HEK293 (cell line): ENCODE measurements at regions not wholly inside any gene's neighbourhood (a gene's known extent, or its start where the extent isn't known, plus 50 kb on each side); places are given as distances from the start of the nearest gene placed in this dataset.

Experiments used
- CTCF ChIA-PET: fragments of 350-600 bp; formaldehyde crosslinking; extraction: SDS; loops from one replicate; lab custom pipeline; 2021; ENCODE audit warnings: antibody characterized with exemption; lab: Yijun Ruan, JAX
- POLR2A ChIA-PET: fragments of 300-600 bp; formaldehyde crosslinking; extraction: SDS; loops from one replicate; lab custom pipeline; 2020; ENCODE audit warnings: antibody characterized with exemption, inconsistent platforms; lab: Yijun Ruan, JAX
- H3K27ac ChIP-seq: fragments of 200-500 bp; sonication (Bioruptor generic); 2 replicates; pipeline ENCODE4 v1.5.1; 2014; ENCODE audit warnings: low read depth, low read length, control low read depth, inconsistent platforms; ENCODE audit errors: extremely low read depth
- H3K36me3 ChIP-seq, 2 experiments: fragments of 200-500 bp in 1 of 2; sonication (Bioruptor generic) in 1 of 2; 1 replicate in 1 of 2; 2 replicates in 1 of 2; pipeline ENCODE4 v1.5.1; 2014 to 2017; ENCODE audit warnings: inconsistent platforms in 2 of 2, low read length in 2 of 2; ENCODE audit not compliant: control insufficient read depth in 2 of 2, insufficient read depth in 1 of 2
- H3K4me1 ChIP-seq: fragments of 200-500 bp; sonication (Bioruptor generic); 2 replicates; pipeline ENCODE4 v1.5.1; 2014; ENCODE audit warnings: mild to moderate bottlenecking, low read length, inconsistent platforms; ENCODE audit not compliant: control insufficient read depth, insufficient read depth
- H3K4me3 ChIP-seq: 2 replicates; pipeline ENCODE4 v1.5.1; 2011; ENCODE audit warnings: low read depth, mild to moderate bottlenecking, control low read depth, low read length, moderate library complexity
- H3K9me3 ChIP-seq: fragments of 200-500 bp; sonication (Bioruptor generic); 2 replicates; pipeline ENCODE4 v1.5.1; 2014; ENCODE audit warnings: low read depth, low read length, inconsistent platforms; ENCODE audit not compliant: control insufficient read depth, insufficient read depth
- ATF2 ChIP-seq: fragments of 450-650 bp; formaldehyde crosslinking; IDR thresholded peaks from 2 replicates; pipeline ENCODE4 v1.5.1; 2016; ENCODE audit warnings: missing biosample characterization, missing genetic modification characterization, low read depth
- BCL11A ChIP-seq: fragments of 450-650 bp; formaldehyde crosslinking; IDR thresholded peaks from 2 replicates; pipeline ENCODE4 v1.5.1; 2016; ENCODE audit warnings: low read depth, missing biosample characterization, missing genetic modification characterization
- GLI4 ChIP-seq: fragments of 450-650 bp; formaldehyde crosslinking; IDR thresholded peaks from 2 replicates; pipeline ENCODE4 v1.5.1; 2016; ENCODE audit warnings: missing biosample characterization, missing genetic modification characterization
- HIC1 ChIP-seq: fragments of 450-650 bp; formaldehyde crosslinking; IDR thresholded peaks from 2 replicates; pipeline ENCODE4 v1.5.1; 2016; ENCODE audit warnings: missing biosample characterization, missing genetic modification characterization
- IKZF3 ChIP-seq: fragments of 450-650 bp; IDR thresholded peaks from 2 replicates; pipeline ENCODE4 v1.5.0; 2018; ENCODE audit warnings: missing biosample characterization, mild to moderate bottlenecking, missing genetic modification characterization, moderate library complexity
- KLF10 ChIP-seq: fragments of 450-650 bp; IDR thresholded peaks from 2 replicates; pipeline ENCODE4 v1.5.1; 2018; ENCODE audit warnings: missing biosample characterization, mild to moderate bottlenecking, missing genetic modification characterization
- SALL2 ChIP-seq: fragments of 450-650 bp; formaldehyde crosslinking; IDR thresholded peaks from 2 replicates; pipeline ENCODE4 v1.5.0; 2017; ENCODE audit warnings: missing biosample characterization, mild to moderate bottlenecking, missing genetic modification characterization, borderline replicate concordance
- ZBTB10 ChIP-seq: fragments of 450-650 bp; formaldehyde crosslinking; IDR thresholded peaks from 2 replicates; pipeline ENCODE4 v1.5.1; 2016; ENCODE audit warnings: missing biosample characterization, missing genetic modification characterization
- ZFP69B ChIP-seq: fragments of 450-650 bp; formaldehyde crosslinking; IDR thresholded peaks from 2 replicates; pipeline ENCODE4 v1.5.1; 2016; ENCODE audit warnings: missing biosample characterization, missing genetic modification characterization
- ZNF146 ChIP-seq: fragments of 450-650 bp; formaldehyde crosslinking; IDR thresholded peaks from 2 replicates; pipeline ENCODE4 v1.5.1; 2016; ENCODE audit warnings: missing biosample characterization, missing genetic modification characterization
- ZNF211 ChIP-seq: fragments of 450-650 bp; formaldehyde crosslinking; IDR thresholded peaks from 2 replicates; pipeline ENCODE4 v1.5.1; 2016; ENCODE audit warnings: low read depth, missing biosample characterization, missing genetic modification characterization
- ZNF341 ChIP-seq: fragments of 450-650 bp; formaldehyde crosslinking; IDR thresholded peaks from 2 replicates; pipeline ENCODE4; 2016; ENCODE audit warnings: low read depth, missing biosample characterization, missing genetic modification characterization
- ZNF37A ChIP-seq: fragments of 450-650 bp; IDR thresholded peaks from 2 replicates; pipeline ENCODE4 v1.5.1; 2018; ENCODE audit warnings: missing biosample characterization, missing genetic modification characterization
- ZNF404 ChIP-seq: fragments of 450-650 bp; formaldehyde crosslinking; IDR thresholded peaks from 2 replicates; pipeline ENCODE4 v1.5.1; 2017; ENCODE audit warnings: missing biosample characterization, missing genetic modification characterization
- ZNF521 ChIP-seq: fragments of 450-650 bp; formaldehyde crosslinking; IDR thresholded peaks from 2 replicates; pipeline ENCODE4 v1.5.1; 2017; ENCODE audit warnings: missing biosample characterization, mild to moderate bottlenecking, missing genetic modification characterization
- ZNF629 ChIP-seq: fragments of 450-650 bp; formaldehyde crosslinking; IDR thresholded peaks from 2 replicates; pipeline ENCODE4 v1.5.1; 2017; ENCODE audit warnings: missing biosample characterization, missing genetic modification characterization
- ZNF830 ChIP-seq: fragments of 450-650 bp; IDR thresholded peaks from 2 replicates; pipeline ENCODE4 v1.5.0; 2018; ENCODE audit warnings: missing biosample characterization, missing genetic modification characterization, low read depth, mild to moderate bottlenecking, moderate library complexity
- ZSCAN4 ChIP-seq: fragments of 450-650 bp; formaldehyde crosslinking; IDR thresholded peaks from 2 replicates; pipeline ENCODE4 v1.5.1; 2017; ENCODE audit warnings: missing biosample characterization, missing genetic modification characterization
- ZXDB ChIP-seq: fragments of 450-650 bp; formaldehyde crosslinking; IDR thresholded peaks from 2 replicates; pipeline ENCODE4 v1.5.1; 2016; ENCODE audit warnings: missing biosample characterization, missing genetic modification characterization

GRCh38 chr12:46660719-46661109, 165.1 kb downstream of the SLC38A4 start:
- Histone ChIP-seq H3K4me3 (no peak overlapping the region), H3K4me1 (peaks cover 11% of the 10 kb centered on the region), H3K9me3 (no peaks in the 10 kb centered on the region), H3K27ac (no peak overlapping the region), H3K36me3 (no peaks in the 10 kb centered on the region)
- no peak for TF ChIP-seq BCL11A (tag by site-specific recombination)
- TF ChIP-seq ZSCAN4 (tag by site-specific recombination): no peak
- TF ChIP-seq ZNF404 (tag by site-specific recombination): no peak
- no peak for TF ChIP-seq ZNF341
- no peak for TF ChIP-seq GLI4 (tag by site-specific recombination)
- TF ChIP-seq HIC1 (tag by site-specific recombination): no peak
- no peak for TF ChIP-seq ZBTB10
- TF ChIP-seq ZNF211 (tag by site-specific recombination): no peak
- no peak for TF ChIP-seq ZNF629
- TF ChIP-seq ZNF146 (tag by site-specific recombination): no peak
- TF ChIP-seq ZXDB (tag by site-specific recombination): no peak
- TF ChIP-seq ZFP69B: no peak
- TF ChIP-seq ZNF521 (tag by site-specific recombination): no peak
- CTCF ChIA-PET: interaction anchor here (0.9 to 1.7 kb wide), 7 partner anchors 9 to 304 kb away, joined by 3 to 9 read pairs (median 5); no protein-coding TSS in a partner anchor
- POLR2A ChIA-PET: interaction anchor here (1.1 to 1.4 kb wide), 3 partner anchors 205 to 304 kb away, joined by 3 to 4 read pairs (median 3); no protein-coding TSS in a partner anchor

GRCh38 chr12:46660276-46660675, 165.5 kb downstream of the SLC38A4 start:
- Histone ChIP-seq H3K4me1 (peaks cover 8% of the 10 kb centered on the region), H3K27ac (no peak overlapping the region), H3K4me3 (no peak overlapping the region), H3K36me3 (no peaks in the 10 kb centered on the region), H3K9me3 (no peaks in the 10 kb centered on the region)
- POLR2A ChIA-PET: no interaction called here
- TF ChIP-seq SALL2 (tag by site-specific recombination): no peak
- no peak for TF ChIP-seq IKZF3 (tag by site-specific recombination)
- TF ChIP-seq KLF10 (tag by site-specific recombination): no peak
- no peak for TF ChIP-seq ZNF830 (tag by site-specific recombination)
- TF ChIP-seq ATF2 (tag by site-specific recombination): no peak
- TF ChIP-seq ZNF37A (tag by site-specific recombination): no peak
- CTCF ChIA-PET: no interaction called here
